Astrocyte (in vitro differentiated cells and primary cell): ENCODE measurements at regions not wholly inside any gene's neighbourhood (a gene's known extent, or its start where the extent isn't known, plus 50 kb on each side); places are given as distances from the start of the nearest gene placed in this dataset.

Source experiments
- DNase-seq: peaks from one replicate; pipeline ENCODE4 v3.0.0-alpha.2; 2010; ENCODE audit warnings: low read depth
- FAIRE-seq: peaks from 2 replicates; lab custom pipeline; 2011; peaks lifted over from hg19 to GRCh38; lab: Jason Lieb, UNC
- H2AFZ ChIP-seq: 2 replicates; pipeline ENCODE4 v1.6.0; 2012; ENCODE audit warnings: low read depth, low read length, inconsistent platforms
- H3K27ac ChIP-seq: 2 replicates; pipeline ENCODE4 v1.5.1; 2011; ENCODE audit warnings: low read depth, low read length, inconsistent platforms
- H3K27me3 ChIP-seq: 2 replicates; pipeline ENCODE4 v1.6.0; 2011; ENCODE audit warnings: low read length, inconsistent platforms; ENCODE audit not compliant: insufficient read depth
- H3K36me3 ChIP-seq: 2 replicates; pipeline ENCODE4 v1.5.1; 2011; ENCODE audit warnings: low read length, inconsistent platforms; ENCODE audit not compliant: insufficient read depth
- H3K4me1 ChIP-seq: 2 replicates; pipeline ENCODE4 v1.5.1; 2011; ENCODE audit warnings: low read length, inconsistent platforms; ENCODE audit not compliant: insufficient read depth
- H3K4me2 ChIP-seq: 2 replicates; pipeline ENCODE4 v1.6.0; 2012; ENCODE audit warnings: low read length, inconsistent platforms
- H3K4me3 ChIP-seq: 2 replicates; pipeline ENCODE4 v1.5.1; 2011; ENCODE audit warnings: low read depth, mild to moderate bottlenecking, low read length, inconsistent platforms; ENCODE audit not compliant: insufficient read depth
- H3K79me2 ChIP-seq: 2 replicates; pipeline ENCODE4 v1.6.0; 2012; ENCODE audit warnings: mild to moderate bottlenecking, low read length, inconsistent platforms; ENCODE audit not compliant: insufficient read depth
- H3K9ac ChIP-seq: 2 replicates; pipeline ENCODE4 v1.6.0; 2012; ENCODE audit warnings: mild to moderate bottlenecking, low read length, inconsistent platforms
- H3K9me3 ChIP-seq: 2 replicates; pipeline ENCODE4 v1.5.1; 2012; ENCODE audit warnings: low read depth, mild to moderate bottlenecking, low read length, inconsistent platforms; ENCODE audit not compliant: insufficient read depth
- H4K20me1 ChIP-seq: 2 replicates; pipeline ENCODE4 v1.6.0; 2012; ENCODE audit warnings: low read length, inconsistent platforms; ENCODE audit not compliant: insufficient read depth
- H3K27ac Mint-ChIP-seq: one replicate; pipeline ENCODE4 v1.8.0; 2021; ENCODE audit warnings: mild to moderate bottlenecking, mixed read lengths; ENCODE audit not compliant: unreplicated experiment
- H3K27me3 Mint-ChIP-seq: one replicate; pipeline ENCODE4 v1.8.0; 2021; ENCODE audit warnings: low read depth, mixed read lengths; ENCODE audit not compliant: unreplicated experiment
- H3K36me3 Mint-ChIP-seq: one replicate; pipeline ENCODE4 v1.8.0; 2021; ENCODE audit warnings: low read depth, mixed read lengths; ENCODE audit not compliant: unreplicated experiment
- H3K4me1 Mint-ChIP-seq: one replicate; pipeline ENCODE4 v1.8.0; 2021; ENCODE audit warnings: low read depth, mixed read lengths; ENCODE audit not compliant: unreplicated experiment
- H3K4me3 Mint-ChIP-seq: one replicate; pipeline ENCODE4 v1.8.0; 2021; ENCODE audit warnings: mild to moderate bottlenecking, moderate library complexity, mixed read lengths; ENCODE audit not compliant: unreplicated experiment
- H3K9me3 Mint-ChIP-seq: one replicate; pipeline ENCODE4 v1.8.0; 2021; ENCODE audit warnings: mild to moderate bottlenecking, mixed read lengths; ENCODE audit not compliant: unreplicated experiment
- EZH2 ChIP-seq: IDR thresholded peaks from 2 replicates; pipeline ENCODE4 v1.6.1; 2012; ENCODE audit warnings: mild to moderate bottlenecking, low read length, inconsistent platforms; ENCODE audit not compliant: insufficient read depth
- TF ChIP-seq, protein P1 (sequence below): IDR thresholded peaks from 2 replicates; pipeline ENCODE4 v1.5.1; 2011; ENCODE audit warnings: low read depth, mild to moderate bottlenecking, inconsistent platforms, low read length, moderate library complexity; ENCODE audit not compliant: insufficient read depth

DNA sequence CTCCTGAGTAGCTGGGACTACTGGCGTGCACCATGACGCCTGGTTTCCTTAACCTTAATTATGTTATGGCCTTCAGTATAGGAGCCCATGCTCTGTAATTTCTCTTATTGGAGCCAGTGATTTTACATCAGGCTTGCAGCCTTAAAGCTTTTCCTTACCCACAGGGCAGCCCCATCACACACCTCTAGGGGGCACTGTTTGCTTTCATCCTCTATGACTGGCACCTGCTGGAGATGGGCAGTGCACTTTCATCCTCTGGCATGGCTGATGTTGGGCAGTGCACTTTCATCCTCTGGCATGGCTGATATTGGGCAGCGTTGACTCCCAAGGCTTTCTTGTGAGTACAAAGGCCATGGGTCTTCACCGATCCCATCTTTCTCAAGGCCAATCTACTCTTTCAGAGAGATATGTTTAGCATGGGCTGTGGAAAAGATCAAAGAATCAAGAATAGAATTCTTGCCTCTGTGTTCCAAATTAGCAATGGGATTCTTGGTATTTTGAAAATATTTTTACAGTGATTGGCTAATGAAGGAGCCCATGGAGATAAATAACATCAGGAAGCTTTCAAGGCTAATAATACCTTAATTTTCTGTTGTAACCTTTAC lies 80.7 kb upstream of the MEX3C start:
- Histone ChIP-seq H3K27ac (no peak overlapping the region), H3K27me3 (no peaks in the 10 kb centered on the region), H3K36me3 (no peaks in the 10 kb centered on the region), H3K4me3 (no peak overlapping the region), H3K9ac (no peak overlapping the region), H2AFZ (no peak overlapping the region), H3K79me2 (no peaks in the 10 kb centered on the region), H3K9me3 (no peaks in the 10 kb centered on the region), H3K4me2 (no peak overlapping the region), H4K20me1 (no peaks in the 10 kb centered on the region), H3K4me1 (no peaks in the 10 kb centered on the region)
- H3K27me3 Mint-ChIP-seq = peaks cover 4% of the 10 kb centered on the region
- no peak for DNase-seq
- H3K4me3 Mint-ChIP-seq = no peak overlapping the region
- no peak for TF ChIP-seq EZH2
- TF ChIP-seq, protein P1, sequence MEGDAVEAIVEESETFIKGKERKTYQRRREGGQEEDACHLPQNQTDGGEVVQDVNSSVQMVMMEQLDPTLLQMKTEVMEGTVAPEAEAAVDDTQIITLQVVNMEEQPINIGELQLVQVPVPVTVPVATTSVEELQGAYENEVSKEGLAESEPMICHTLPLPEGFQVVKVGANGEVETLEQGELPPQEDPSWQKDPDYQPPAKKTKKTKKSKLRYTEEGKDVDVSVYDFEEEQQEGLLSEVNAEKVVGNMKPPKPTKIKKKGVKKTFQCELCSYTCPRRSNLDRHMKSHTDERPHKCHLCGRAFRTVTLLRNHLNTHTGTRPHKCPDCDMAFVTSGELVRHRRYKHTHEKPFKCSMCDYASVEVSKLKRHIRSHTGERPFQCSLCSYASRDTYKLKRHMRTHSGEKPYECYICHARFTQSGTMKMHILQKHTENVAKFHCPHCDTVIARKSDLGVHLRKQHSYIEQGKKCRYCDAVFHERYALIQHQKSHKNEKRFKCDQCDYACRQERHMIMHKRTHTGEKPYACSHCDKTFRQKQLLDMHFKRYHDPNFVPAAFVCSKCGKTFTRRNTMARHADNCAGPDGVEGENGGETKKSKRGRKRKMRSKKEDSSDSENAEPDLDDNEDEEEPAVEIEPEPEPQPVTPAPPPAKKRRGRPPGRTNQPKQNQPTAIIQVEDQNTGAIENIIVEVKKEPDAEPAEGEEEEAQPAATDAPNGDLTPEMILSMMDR = peak; percentile 29
- no peaks in the 10 kb centered on the region for H3K9me3 Mint-ChIP-seq
- H3K4me1 Mint-ChIP-seq = peaks cover 12% of the 10 kb centered on the region
- H3K27ac Mint-ChIP-seq = no peak overlapping the region
- FAIRE-seq = no peak
- no peaks in the 10 kb centered on the region for H3K36me3 Mint-ChIP-seq

DNA sequence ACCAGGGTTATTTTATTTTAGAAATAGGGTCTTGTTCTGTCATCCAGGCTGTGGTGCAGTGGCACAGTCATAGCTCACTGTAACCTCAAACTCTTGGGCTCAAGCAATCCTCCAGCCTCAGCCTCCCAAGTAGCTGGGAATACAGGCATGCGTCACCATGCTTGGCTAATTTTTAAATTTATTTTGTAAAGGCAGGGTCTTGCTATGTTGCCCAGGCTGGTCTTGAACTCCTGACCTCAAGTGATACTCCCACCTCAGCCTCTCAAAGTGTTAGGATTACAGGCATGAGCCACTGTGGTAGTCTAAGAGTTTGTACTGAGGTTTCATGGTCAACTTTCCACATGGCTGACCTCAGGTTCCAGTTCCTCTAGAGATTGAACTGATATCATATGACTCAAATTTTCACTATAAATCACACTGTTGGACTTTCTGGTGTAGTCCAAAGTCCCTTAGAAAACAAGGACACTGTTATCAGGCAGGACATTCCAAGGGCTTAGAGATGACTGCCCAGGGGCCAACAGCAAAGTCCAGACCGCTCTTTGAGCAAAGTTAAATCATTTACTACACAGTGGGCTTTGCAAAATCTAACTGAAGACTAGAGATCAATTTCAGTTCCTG lies 82.0 kb upstream of the MEX3C start:
- Histone ChIP-seq H3K79me2 (no peaks in the 10 kb centered on the region), H3K4me3 (no peak overlapping the region), H3K27me3 (no peaks in the 10 kb centered on the region), H2AFZ (no peak overlapping the region), H3K9me3 (no peaks in the 10 kb centered on the region), H3K9ac (no peak overlapping the region), H3K36me3 (no peaks in the 10 kb centered on the region), H3K4me1 (no peaks in the 10 kb centered on the region), H3K27ac (no peak overlapping the region), H4K20me1 (no peaks in the 10 kb centered on the region), H3K4me2 (no peak overlapping the region)
- Mint-ChIP-seq H3K9me3 (no peaks in the 10 kb centered on the region), H3K36me3 (no peaks in the 10 kb centered on the region), H3K27me3 (peaks cover 4% of the 10 kb centered on the region), H3K27ac (no peak overlapping the region), H3K4me3 (no peak overlapping the region), H3K4me1 (peaks cover 12% of the 10 kb centered on the region)
- TF ChIP-seq EZH2 = no peak
- TF ChIP-seq, protein P1 = no peak
- FAIRE-seq = no peak
- DNase-seq = no peak

- H3K27ac ChIP-seq = no peak overlapping the region
- H3K4me3 ChIP-seq = no peak overlapping the region
- H3K9me3 Mint-ChIP-seq = no peaks in the 10 kb centered on the region
- no peaks in the 10 kb centered on the region for H3K36me3 Mint-ChIP-seq
- FAIRE-seq = no peak
- no peak overlapping the region for H2AFZ ChIP-seq
- H3K27me3 ChIP-seq = peaks cover 2% of the 10 kb centered on the region
- H3K9me3 ChIP-seq = no peaks in the 10 kb centered on the region
- no peak overlapping the region for H3K4me3 Mint-ChIP-seq
- H3K27ac Mint-ChIP-seq = no peak overlapping the region
- H3K4me1 ChIP-seq = no peaks in the 10 kb centered on the region
- TF ChIP-seq, protein P1 = no peak
- no peak overlapping the region for H3K4me2 ChIP-seq
- H3K4me1 Mint-ChIP-seq = peaks cover 7% of the 10 kb centered on the region
- H3K9ac ChIP-seq = no peak overlapping the region
- H3K27me3 Mint-ChIP-seq = peaks cover 9% of the 10 kb centered on the region
- DNase-seq = no peak
- H3K36me3 ChIP-seq = no peaks in the 10 kb centered on the region
- H3K79me2 ChIP-seq = no peaks in the 10 kb centered on the region
- H4K20me1 ChIP-seq = no peaks in the 10 kb centered on the region
Observed at GRCh38 chr18:51287818-51288508, 90.5 kb upstream of the MEX3C start.
